B cell (primary cell): ENCODE measurements at regions not wholly inside any gene's neighbourhood (a gene's known extent, or its start where the extent isn't known, plus 50 kb on each side); places are given as distances from the start of the nearest gene placed in this dataset.

Source experiments
- ATAC-seq: fragments of 200-7000 bp; cut with Tn5 transposase; one replicate; pipeline ENCODE4 v1.10.0; 2021; ENCODE audit warnings: low read depth, mild to moderate bottlenecking, moderate number of reproducible peaks, moderate library complexity
- CTCF ChIA-PET: fragments of 350-600 bp; sonication (Branson Sonifier 250); formaldehyde crosslinking; loops from one replicate; lab custom pipeline; 2021; ENCODE audit warnings: antibody characterized with exemption, inconsistent platforms; lab: Charles Lee
- POLR2A ChIA-PET: fragments of 350-600 bp; sonication (Branson Sonifier 250); formaldehyde crosslinking; loops from one replicate; lab custom pipeline; 2021; ENCODE audit warnings: antibody characterized with exemption; lab: Charles Lee
- DNase-seq: peaks from one replicate; pipeline ENCODE4 v3.0.0; 2013
- H2AFZ ChIP-seq: 2 replicates; pipeline ENCODE4 v1.6.1; 2012; ENCODE audit warnings: mild to moderate bottlenecking, low read depth, low read length; ENCODE audit not compliant: insufficient read depth, poor library complexity, severe bottlenecking
- H3K27ac ChIP-seq, 2 donors: 1 replicate in 1 of 2; 2 replicates in 1 of 2; pipeline ENCODE4 v1.5.1; 2012 to 2013; ENCODE audit warnings: low read length in 2 of 2, mild to moderate bottlenecking in 2 of 2, moderate library complexity in 1 of 2
- H3K27me3 ChIP-seq, 4 experiments: fragments of 200-600 bp in 1 of 4; sonication (generic) in 1 of 4; replicated peaks in 1 of 4; 1 replicate in 2 of 4; 2 replicates in 2 of 4; pipeline versions ENCODE4 v1.6.1 to v1.7.0; 2013 to 2016; ENCODE audit warnings: low read length in 3 of 4, mild to moderate bottlenecking in 2 of 4, mixed read lengths in 1 of 4, moderate library complexity in 1 of 4; ENCODE audit not compliant: insufficient read depth in 4 of 4, control insufficient read depth in 3 of 4; ENCODE audit errors: control extremely low read depth in 1 of 4
- H3K36me3 ChIP-seq, 2 experiments: replicated peaks in 1 of 2; 1 replicate in 1 of 2; 2 replicates in 1 of 2; pipeline versions ENCODE4 v1.6.1 to v1.7.1; 2013; ENCODE audit warnings: low read length in 1 of 2; ENCODE audit not compliant: insufficient read depth in 2 of 2, control insufficient read depth in 1 of 2; ENCODE audit errors: control extremely low read depth in 1 of 2, extremely low read depth in 1 of 2
- H3K4me1 ChIP-seq, 2 donors: fragments of 200-600 bp in 1 of 2; sonication (generic) in 1 of 2; 1 replicate in 1 of 2; 2 replicates in 1 of 2; pipeline versions ENCODE4 v1.5.1 to v1.6.1; 2013 to 2017; ENCODE audit warnings: low read length in 2 of 2; ENCODE audit not compliant: control insufficient read depth in 2 of 2, insufficient read depth in 2 of 2
- H3K4me2 ChIP-seq: replicated peaks from 2 replicates; pipeline ENCODE3; 2012; ENCODE audit warnings: mild to moderate bottlenecking, low read depth, low read length; ENCODE audit not compliant: poor library complexity, severe bottlenecking
- H3K4me3 ChIP-seq, 5 experiments: fragments of 200-600 bp in 1 of 5; sonication (generic) in 1 of 5; 1 replicate in 3 of 5; 2 replicates in 2 of 5; pipeline versions ENCODE4 v1.5.1 to v1.7.0; 2011 to 2016; ENCODE audit warnings: low read length in 4 of 5, mild to moderate bottlenecking in 4 of 5, low read depth in 2 of 5, control low read depth in 1 of 5, moderate library complexity in 1 of 5; ENCODE audit not compliant: insufficient read depth in 1 of 5; ENCODE audit errors: control extremely low read depth in 1 of 5, extremely low read depth in 1 of 5
- H3K79me2 ChIP-seq: fragments of 200-600 bp; sonication (generic); one replicate; pipeline ENCODE4 v1.6.0; 2016; ENCODE audit warnings: low read length; ENCODE audit not compliant: control insufficient read depth, insufficient read depth
- H3K9ac ChIP-seq: fragments of 200-600 bp; sonication (generic); 2 replicates; pipeline ENCODE4 v1.6.1; 2017; ENCODE audit warnings: mild to moderate bottlenecking, low read length, moderate library complexity
- H3K9me3 ChIP-seq, 3 donors: one replicate each; pipeline versions ENCODE4 v1.6.1 to v1.7.1; 2013; ENCODE audit warnings: low read length in 2 of 3; ENCODE audit not compliant: control insufficient read depth in 2 of 3, insufficient read depth in 1 of 3; ENCODE audit errors: control extremely low read depth in 1 of 3
- H4K20me1 ChIP-seq: 2 replicates; pipeline ENCODE4 v1.6.0; 2012; ENCODE audit warnings: mild to moderate bottlenecking, low read length; ENCODE audit not compliant: insufficient read depth, control insufficient read depth, poor library complexity, severe bottlenecking
- H3K27ac Mint-ChIP-seq: one replicate; pipeline ENCODE4 v1.8.0; 2021; ENCODE audit warnings: mixed read lengths
- H3K27me3 Mint-ChIP-seq: one replicate; pipeline ENCODE4 v1.8.0; 2021; ENCODE audit warnings: mixed read lengths
- H3K4me1 Mint-ChIP-seq: one replicate; pipeline ENCODE4 v1.8.0; 2021; ENCODE audit warnings: mixed read lengths
- H3K4me3 Mint-ChIP-seq: one replicate; pipeline ENCODE4 v1.8.0; 2021; ENCODE audit warnings: mixed read lengths
- H3K9me3 Mint-ChIP-seq: one replicate; pipeline ENCODE4 v1.8.0; 2022; ENCODE audit warnings: mixed read lengths; ENCODE audit not compliant: insufficient read depth
- EZH2 ChIP-seq: IDR thresholded peaks from 2 replicates; pipeline ENCODE4 v1.6.1; 2012; ENCODE audit warnings: borderline replicate concordance, low read depth, mild to moderate bottlenecking, moderate library complexity, low read length; ENCODE audit not compliant: insufficient read depth, poor library complexity, severe bottlenecking
- WGBS: methylation state at CpG from one replicate; pipeline ENCODE4 v1.1.5; 2013; ENCODE audit warnings: missing lambda C conversion rate; ENCODE audit not compliant: insufficient coverage; 5-methylcytosine and 5-hydroxymethylcytosine counted together
- intact Hi-C: fragments of 100-400 bp; cut with micrococcal nuclease; formaldehyde crosslinking; loops from one replicate; pipeline ENCODE4 v1.10.0; 2022
- TF ChIP-seq, protein P1 (sequence below): fragments of 200-600 bp; IDR thresholded peaks from one replicate; pipeline ENCODE4 v1.8.0; 2022; ENCODE audit warnings: antibody characterized with exemption, mild to moderate bottlenecking

GRCh38 chr1:199667089-199667488 lies 360.4 kb upstream of the NR5A2 start:
- H3K27ac Mint-ChIP-seq, result no peak overlapping the region
- no peaks in the 10 kb centered on the region for H3K27me3 ChIP-seq

DNA sequence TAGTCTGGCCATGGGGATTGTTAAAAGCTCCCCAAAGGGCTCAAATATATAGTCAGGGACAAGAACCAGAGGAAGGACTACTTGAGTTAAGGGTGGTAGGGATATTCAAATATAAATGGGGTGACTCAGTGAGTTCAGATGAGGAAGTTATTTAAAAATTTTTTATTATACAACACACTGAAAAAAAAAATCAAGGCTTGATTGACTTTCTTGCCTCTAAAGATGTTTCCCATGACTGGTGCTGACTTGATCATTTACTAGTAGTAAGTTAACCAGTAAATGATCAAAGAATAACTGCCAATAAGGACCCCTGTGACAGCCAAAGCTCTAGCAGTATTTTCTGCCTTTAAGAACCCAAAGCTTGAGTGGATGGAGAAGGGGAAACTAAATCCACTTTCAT lies 357.6 kb upstream of the NR5A2 start:
- Histone ChIP-seq H3K9me3 (peaks cover 0 to 4% (median 0%) of the 10 kb centered on the region in 3 donors), H2AFZ (no peak overlapping the region), H3K27ac (no peak overlapping the region), H3K79me2 (no peaks in the 10 kb centered on the region), H4K20me1 (no peaks in the 10 kb centered on the region), H3K9ac (no peak overlapping the region), H3K36me3 (no peaks in the 10 kb centered on the region), H3K4me3 (no peak overlapping the region), H3K4me1 (no peaks in the 10 kb centered on the region), H3K4me2 (no peak overlapping the region), H3K27me3 (no peaks in the 10 kb centered on the region)
- TF ChIP-seq, protein P1, sequence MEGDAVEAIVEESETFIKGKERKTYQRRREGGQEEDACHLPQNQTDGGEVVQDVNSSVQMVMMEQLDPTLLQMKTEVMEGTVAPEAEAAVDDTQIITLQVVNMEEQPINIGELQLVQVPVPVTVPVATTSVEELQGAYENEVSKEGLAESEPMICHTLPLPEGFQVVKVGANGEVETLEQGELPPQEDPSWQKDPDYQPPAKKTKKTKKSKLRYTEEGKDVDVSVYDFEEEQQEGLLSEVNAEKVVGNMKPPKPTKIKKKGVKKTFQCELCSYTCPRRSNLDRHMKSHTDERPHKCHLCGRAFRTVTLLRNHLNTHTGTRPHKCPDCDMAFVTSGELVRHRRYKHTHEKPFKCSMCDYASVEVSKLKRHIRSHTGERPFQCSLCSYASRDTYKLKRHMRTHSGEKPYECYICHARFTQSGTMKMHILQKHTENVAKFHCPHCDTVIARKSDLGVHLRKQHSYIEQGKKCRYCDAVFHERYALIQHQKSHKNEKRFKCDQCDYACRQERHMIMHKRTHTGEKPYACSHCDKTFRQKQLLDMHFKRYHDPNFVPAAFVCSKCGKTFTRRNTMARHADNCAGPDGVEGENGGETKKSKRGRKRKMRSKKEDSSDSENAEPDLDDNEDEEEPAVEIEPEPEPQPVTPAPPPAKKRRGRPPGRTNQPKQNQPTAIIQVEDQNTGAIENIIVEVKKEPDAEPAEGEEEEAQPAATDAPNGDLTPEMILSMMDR, result no peak
- no peak for TF ChIP-seq EZH2
- CTCF ChIA-PET, result interaction anchor here (1.4 kb wide), 1 partner anchor 15 kb away, joined by 3 read pairs; no protein-coding TSS in a partner anchor
- Mint-ChIP-seq H3K27ac (no peak overlapping the region), H3K4me1 (no peaks in the 10 kb centered on the region), H3K4me3 (no peak overlapping the region), H3K27me3 (peaks cover 16% of the 10 kb centered on the region), H3K9me3 (no peaks in the 10 kb centered on the region)
- DNase-seq (no peak), ATAC-seq (no peak)
- intact Hi-C loops, result no loop called here
- POLR2A ChIA-PET, result no interaction called here

More at GRCh38 chr1:199667089-199667488, 360.4 kb upstream of the NR5A2 start:
- no peaks in the 10 kb centered on the region for H3K4me1 Mint-ChIP-seq
- Histone ChIP-seq H3K4me3 (no peak overlapping the region), H4K20me1 (no peaks in the 10 kb centered on the region), H3K4me1 (no peaks in the 10 kb centered on the region), H3K9me3 (peaks cover 0 to 4% (median 0%) of the 10 kb centered on the region in 3 donors), H3K4me2 (no peak overlapping the region), H3K27ac (no peak overlapping the region), H2AFZ (no peak overlapping the region), H3K9ac (no peak overlapping the region), H3K36me3 (no peaks in the 10 kb centered on the region), H3K79me2 (no peaks in the 10 kb centered on the region)
- H3K27me3 Mint-ChIP-seq, result peaks cover 15% of the 10 kb centered on the region
- TF ChIP-seq, protein P1, result no peak
- no peak for TF ChIP-seq EZH2
- ChIA-PET POLR2A (no interaction called here), CTCF (interaction anchor here (0.6 kb wide), 1 partner anchor 845 kb away, joined by 3 read pairs; no protein-coding TSS in a partner anchor)
- no peak for ATAC-seq
- 100% methylated on average over 5 of the region's 10 CpGs for WGBS
- no peaks in the 10 kb centered on the region for H3K9me3 Mint-ChIP-seq
- peak; percentile 7 for DNase-seq
- intact Hi-C loops, result no loop called here
- no peak overlapping the region for H3K4me3 Mint-ChIP-seq
